Stimulated activated naive CD4-positive, alpha-beta T cell treated with Interleukin-2 at 50 U/mL for 16 hours (primary cell): ENCODE measurements at regions not wholly inside any gene's neighbourhood (a gene's known extent, or its start where the extent isn't known, plus 50 kb on each side); places are given as distances from the start of the nearest gene placed in this dataset.

ENCODE experiments used
- DNase-seq: peaks from one replicate; lab custom pipeline; 2025; lab: John Stamatoyannopoulos, UW

DNA sequence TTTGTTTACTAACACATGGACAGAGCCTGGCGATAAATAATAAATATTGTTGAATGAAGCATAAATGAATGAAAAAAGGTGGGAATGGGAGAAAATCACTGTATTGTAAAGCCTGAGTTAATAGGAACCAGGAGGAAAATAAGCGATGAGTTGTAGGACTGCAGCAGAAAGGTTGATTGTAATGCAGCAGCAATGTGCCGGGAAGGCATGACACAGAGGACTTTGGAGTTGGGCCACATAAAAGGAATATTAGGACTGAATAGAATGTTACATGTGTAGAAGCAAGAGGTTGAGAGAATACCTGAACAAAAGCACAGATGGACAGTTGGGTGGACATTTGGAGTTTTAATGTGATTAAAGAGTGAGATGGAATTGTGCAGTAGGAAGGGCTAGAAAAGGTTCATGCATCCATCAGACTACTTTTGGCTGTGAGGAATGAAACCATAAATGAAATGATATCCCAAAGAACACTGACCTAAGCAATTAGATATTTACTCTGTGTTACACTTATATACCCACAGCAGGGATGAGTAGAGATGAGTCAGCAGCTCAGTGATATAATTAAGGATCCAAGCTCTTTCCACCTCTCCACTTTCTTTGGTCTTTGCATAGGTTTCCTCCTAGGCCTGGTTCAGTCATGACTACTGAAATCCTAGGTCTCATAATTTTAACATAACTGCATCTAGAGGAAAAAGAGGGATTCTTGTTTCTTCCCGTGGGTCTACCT is 55.4 kb downstream of the CCER1 start:
- no peak for DNase-seq

DNA sequence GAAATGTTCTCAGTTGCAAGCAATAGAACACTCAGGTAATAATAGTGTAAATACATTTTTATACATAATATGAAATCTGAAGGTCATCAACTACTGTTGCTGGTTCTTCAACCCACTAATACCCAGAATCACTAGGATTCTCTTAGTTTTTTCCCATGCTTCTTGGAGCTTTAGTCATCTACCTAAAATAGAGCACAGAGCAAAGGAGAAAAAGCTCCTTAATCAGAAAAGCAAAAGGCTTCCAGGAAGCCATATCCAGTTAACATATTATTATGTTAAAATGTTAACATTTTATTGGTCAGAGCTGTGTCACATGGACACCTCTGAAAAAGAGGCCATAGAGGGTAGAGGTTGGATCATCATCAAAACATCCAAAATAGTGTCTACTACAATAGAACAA is 57.0 kb downstream of the CCER1 start:
- no peak for DNase-seq

DNA sequence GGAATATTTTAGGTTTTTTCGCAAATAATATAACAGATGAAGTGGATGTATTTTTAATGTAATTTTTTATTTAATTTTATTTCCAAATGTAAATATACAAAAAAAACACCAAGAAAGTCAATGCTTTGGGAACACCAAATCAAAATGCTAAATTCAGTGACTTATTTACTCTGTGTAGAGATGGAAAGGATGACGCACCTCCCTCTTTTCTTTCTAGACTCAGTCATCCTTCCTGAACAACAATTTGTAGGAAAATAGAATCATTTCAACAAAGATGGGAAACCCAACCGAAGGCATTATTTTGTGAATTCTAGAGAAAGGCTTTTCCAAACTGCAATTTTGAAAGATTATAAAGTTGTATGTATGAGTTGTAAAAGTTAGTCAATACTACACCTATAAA is 57.7 kb downstream of the CCER1 start:
- no peak for DNase-seq

DNA sequence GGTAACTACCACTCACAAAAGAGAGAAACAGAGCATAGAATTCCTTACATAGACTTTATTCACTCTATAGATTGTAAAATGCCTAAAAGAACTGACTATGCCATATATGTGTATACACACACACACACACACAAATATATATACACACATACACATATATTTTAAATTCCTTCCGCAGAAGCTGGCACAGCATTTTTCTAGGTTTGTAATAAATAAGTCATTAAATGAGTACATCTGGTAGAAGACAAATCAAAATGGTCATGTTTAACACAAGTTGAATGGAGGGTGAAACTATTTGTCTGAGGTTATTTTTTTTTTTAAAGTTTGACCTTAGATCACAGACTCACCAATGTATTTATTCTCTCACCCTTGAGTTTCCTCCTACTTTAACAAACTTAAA is 58.2 kb downstream of the CCER1 start:
- no peak for DNase-seq

DNA sequence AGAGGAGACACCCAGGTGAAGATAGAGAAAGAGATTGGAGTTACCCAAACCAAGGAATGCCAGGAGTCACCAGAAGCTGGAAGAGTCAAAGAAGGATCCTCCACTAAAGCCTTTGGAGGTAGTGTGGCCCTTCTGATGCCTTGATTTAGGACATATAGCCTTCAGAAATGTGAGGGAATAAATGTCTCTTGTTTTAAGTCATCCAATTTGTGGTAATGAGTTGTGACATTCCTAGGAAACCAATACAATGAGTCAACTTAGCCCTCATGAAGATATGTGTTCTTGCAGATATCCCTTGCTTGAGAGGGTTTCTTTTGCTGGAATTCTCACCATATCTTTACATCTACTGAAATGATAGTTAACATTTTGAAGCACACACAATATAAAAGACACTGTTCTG is 58.8 kb downstream of the CCER1 start:
- DNase-seq: no peak

DNA sequence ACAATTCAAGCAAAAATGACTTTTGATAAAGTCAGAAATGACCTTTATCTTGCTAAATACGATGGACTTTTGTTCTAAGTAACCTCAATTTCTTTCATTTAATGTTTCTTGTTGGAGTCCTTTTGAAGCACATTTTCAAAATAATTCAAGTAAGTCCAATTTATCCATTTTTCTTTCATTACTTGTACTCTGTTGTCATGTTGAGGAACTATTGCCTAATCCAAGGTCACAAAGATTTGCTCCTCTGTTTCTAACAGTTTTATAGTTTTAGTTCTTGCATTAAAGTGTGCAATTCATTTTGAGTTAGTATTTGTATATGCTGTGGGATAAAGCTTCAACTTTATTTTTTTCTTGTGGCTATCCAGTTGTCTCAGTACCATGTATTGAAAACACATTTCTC is 66.7 kb downstream of the CCER1 start:
- no peak for DNase-seq

DNA sequence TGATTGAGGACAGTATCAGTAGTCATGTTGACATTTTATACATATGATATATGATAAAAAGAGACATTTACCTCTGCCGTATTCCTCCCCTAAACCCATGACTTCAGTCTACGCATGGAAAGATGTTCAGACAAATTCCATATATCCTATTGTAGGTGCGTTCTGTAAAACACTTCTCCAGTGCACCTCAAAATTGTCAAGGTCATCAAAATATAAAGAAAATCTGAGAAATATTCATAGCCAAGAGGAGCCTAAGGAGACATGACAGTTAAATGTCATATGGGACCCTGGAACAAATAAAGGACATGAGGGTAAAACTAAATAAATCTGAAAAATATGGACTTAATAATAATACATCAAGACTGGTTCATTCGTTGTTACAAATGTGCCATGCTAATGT is 71.5 kb downstream of the CCER1 start:
- DNase-seq: no peak

DNA sequence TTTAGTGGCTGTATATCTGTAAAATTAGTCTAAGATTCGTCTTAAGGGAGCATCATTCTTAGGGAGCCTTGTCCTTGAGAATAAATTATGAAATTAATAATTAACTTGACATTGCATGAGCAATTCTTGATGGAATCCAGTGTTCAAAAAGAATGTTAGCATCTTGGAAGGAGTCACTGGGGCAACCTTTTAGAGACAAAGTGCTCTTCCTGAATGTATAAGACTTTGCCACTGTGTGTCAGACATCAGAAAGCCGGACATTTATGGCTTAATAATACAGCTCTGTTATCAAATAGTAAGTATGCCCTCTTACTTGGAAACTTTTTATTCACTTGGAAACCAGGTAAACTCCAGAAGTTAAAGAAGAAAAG is 83.3 kb downstream of the CCER1 start:
- no peak for DNase-seq

DNA sequence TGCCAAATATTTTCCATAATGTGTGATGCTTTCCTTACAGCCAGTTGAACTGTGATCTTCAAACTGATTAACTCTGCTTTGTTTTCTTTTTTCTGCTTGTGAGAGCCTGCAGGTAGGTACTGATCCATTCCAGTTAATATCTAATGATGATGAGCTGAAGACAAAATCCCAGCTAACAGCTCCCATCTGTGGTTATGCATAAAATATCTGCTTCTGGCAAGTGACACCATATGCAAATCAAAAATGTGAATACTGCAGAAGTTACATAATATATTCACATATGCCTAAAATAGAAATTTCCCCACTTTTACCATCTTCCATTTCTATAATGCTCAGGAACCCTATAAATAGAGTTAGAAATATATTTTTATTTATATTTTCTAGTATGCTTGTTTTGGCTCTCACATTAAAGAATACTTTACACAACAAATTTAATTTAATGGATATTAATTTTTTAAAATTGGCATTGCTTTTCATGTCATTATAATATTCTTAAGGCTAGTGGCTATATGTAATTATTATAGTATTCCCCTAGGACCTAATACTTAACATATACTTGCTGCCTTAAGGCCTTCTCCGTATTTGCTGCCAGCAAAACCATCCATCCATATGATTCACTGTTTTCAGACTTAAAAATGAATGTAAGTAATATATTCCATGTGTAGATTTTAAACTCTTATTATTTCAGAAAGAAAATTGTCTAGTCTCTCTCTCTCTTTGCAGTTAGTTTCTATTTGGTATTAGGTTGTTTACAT is 83.8 kb downstream of the CCER1 start:
- no peak for DNase-seq

DNA sequence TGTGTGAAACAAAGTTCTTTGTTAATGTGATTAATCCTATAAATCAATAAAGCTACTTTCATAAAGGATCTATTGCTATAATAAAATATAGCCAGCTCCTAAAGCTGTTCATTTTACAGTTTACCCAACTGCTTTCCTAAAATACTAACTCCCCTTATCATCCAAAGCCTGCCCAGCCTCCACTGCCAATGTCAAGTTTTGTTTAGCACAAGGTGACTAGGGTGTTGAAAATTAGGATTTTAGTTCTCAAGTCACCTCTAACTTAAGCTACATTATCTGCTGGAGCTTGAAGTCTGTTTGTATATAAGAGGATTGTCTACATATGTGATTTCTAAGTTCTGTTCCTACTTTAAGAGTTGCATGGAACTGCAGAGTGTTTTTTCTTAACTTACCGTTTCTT is 86.3 kb downstream of the CCER1 start:
- no peak for DNase-seq

DNA sequence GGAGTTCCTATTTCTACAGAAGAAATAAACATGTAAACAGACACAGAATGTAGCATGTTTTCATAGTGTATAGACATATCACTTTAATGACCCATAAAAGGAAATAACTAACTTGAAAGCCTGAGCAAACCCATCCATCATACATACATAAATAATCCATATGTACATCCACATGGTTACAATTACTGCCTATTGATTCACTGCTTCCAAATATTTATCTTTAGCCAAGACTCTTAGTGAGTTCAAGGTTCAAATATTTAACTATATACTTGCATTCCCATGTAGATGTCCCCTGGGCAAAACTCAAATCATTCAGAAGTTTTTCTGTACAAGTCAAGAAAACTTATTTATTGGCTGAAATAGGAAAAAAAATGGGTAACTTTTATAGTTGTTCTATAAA is 95.4 kb downstream of the CCER1 start:
- DNase-seq: no peak

DNA sequence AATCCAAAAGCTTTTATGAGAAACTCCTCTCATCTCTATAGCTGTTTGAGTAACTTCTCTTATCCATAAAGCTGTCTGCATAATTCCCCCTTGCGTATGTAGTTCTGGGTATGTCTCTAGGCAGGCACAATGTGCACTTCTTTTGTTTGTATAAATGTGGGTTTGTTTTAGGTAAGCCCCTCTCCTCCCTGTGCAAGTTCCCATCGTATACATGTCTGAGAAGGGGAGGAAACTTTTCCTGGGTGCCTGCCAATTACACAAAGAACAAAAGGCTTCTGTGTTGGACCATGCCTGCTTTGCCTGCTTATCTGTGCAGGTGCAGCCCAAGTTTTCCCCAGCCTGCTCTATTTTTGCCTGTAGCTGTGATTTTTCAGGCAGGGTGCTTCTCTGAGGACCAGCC is 96.7 kb downstream of the CCER1 start:
- no peak for DNase-seq

DNA sequence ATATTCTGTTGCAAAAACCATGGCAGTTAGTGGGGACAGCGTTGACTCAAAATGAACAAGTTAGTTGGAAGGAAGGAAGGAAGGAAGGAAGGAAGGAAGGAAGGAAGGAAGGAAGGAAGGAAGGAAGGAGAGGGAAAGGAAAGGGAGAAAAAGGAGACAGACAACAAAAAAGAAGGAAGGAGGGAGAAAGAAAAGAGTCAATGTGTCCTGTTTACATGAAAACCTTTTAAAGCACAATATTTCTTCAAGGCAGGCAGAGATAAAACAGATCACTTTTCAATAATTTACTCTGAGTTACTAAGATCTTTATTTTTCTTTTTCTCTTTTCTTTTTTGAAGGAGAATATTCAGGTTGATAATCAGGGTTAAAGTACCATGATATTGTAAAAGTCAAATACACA is 99.4 kb downstream of the CCER1 start:
- no peak for DNase-seq

DNA sequence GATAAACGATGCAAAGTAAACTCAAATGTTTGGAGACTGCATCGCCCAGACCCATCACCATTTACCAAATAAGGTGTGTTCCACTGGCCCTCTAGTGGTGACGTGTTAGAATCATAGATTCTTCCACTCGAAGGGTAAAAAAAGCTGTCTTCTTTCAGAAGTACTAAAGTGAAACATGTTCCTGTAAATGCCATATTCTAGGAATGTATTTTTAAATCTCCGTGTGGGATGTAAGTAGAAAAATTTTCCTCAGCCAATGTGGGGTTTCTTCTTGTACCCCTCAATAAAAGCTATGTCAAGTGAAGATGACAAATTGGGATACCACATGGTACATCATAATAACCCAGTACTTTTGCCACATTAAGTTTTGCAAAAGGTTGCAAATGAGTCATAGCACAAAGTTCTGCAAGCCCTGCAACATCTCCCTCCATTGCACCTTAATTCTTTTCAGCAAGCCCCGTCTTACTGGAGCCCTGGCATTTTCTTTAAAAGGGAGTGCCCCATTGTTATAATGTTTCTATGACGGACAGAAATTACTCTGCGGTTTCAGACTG is 100.8 kb downstream of the CCER1 start:
- no peak for DNase-seq

DNA sequence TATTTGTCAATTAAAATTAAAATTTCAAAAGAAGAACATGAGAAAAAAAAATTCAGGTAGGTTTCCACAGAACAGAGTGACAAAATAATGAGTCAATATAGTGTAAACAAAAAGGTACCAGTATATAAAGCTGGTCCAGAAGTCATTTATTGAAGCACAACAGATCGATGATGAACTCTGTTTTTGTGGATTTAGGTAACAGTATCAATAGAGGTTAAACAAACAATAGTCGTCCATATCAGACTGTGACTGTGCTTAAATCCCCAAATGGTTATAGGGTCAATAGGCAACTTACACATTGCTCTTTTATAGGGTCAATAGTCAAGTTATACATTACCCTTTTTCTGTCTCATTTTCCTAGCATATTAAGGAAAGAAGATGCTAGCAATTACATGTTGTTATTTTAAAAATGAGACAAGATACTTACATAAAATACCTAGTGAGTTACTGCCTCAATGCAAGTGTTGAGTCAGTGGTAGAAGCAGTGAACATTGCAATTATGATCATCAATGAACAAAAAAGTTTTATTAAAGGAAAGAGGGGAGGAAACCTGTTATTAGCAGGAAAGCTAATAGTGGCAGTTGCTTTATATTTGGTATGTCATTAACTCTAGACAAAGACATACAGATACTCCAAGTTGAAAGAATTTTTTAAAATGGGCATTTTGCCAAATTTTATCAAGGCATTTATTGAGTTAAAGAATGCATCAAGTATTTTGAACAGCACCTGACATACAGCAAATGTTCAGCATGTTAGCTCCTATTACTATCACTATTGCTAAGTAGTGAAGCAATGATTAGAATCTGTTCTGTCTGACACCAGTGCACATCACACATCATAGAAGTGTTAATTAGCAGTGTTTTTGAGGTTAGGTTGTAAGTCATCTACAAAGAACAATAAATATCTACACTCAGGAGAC is 102.9 kb downstream of the CCER1 start:
- no peak for DNase-seq

DNA sequence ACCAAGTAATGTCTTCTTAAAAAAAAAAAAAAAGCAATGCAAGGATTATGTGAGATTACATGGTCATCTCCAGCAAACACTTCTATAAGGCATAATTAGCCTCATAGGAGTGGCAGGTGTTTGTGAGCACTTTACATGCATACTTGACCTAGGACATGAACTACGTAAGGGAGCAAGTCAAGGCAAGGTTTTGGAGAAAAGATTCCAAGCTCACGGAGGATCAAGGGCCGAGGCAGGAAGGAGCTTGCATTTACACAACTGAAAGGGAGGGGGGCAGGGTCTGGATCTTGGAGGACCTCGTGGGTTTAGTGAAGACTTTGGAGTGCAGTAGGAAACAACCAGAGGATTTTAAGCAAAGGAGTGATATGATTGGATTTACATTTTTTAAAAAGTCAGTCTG is 112.5 kb downstream of the CCER1 start:
- DNase-seq: no peak

DNA sequence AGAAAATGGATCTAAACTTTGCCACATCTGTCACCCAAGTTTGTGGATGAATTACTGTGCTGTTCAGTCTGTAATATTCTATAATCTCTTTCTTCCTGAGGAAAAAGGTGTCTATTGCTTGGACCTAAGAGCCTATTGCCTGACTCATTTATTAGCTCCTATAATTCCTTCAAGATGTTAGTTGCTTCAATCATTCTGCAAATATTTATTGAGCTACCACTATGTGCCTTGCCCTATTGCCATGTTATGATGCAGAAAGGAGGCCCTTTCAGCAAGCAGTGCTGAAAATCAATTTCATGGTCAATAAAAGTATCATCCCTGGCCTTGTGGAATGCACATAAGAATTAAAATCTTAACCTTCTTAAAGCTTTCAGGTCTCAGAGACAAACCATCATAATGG is 113.6 kb downstream of the CCER1 start:
- DNase-seq: no peak

DNA sequence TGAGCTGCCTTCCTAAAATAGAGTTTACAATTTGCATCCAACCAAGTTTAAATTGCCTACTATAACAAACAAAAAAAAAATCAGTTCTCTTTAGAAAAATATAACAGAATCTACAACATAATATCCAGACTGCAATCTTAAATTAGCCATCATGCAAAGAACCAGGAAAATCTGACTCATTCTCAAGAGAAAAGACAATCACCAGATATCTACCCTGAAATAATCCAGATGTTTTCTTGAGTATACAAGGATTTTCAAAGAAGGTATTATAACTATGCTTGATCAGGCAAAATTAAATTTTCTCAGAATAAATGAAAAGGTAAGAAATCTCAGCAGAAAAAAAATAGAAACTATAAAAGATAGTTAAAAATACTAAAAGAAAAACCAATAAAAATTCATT is 115.6 kb downstream of the CCER1 start:
- no peak for DNase-seq

DNA sequence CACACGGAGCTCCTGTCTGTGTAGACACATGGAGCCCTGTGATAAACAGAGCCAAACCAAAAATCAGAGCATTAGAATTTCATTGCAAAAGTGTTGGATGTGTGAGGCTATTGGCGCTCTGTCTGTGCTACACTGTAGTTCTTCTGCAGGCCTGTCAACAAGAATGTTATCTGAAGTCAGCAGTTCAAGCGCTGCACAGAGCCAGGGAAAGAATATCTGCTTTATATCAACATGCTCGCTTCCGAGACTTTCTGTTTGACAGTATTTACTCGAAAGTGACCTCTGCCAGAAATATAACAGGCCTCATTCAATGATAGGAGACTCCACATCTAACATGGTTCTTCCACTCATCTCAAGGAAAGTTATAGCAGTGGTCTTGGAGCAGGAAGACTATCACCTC is 118.3 kb downstream of the CCER1 start:
- no peak for DNase-seq

DNA sequence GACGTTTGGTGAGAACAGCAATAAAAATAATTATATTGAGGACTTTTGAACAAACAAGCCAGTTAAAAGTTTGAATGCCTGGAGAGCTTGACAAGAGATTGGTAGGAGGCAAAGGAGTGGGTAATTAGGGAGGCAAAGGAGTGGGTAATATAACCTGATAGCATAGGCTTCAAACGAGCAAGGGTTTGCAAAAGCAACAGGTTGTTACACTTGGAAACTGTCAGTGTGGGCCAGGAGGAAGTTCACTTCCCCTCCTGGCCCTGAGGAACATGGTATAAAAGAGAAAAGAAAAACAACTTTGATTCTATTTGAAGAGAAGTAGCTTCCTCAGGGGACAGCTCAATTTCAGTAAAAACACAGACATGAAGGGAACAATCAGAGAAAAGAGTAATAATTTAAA is 121.7 kb downstream of the CCER1 start:
- no peak for DNase-seq

DNA sequence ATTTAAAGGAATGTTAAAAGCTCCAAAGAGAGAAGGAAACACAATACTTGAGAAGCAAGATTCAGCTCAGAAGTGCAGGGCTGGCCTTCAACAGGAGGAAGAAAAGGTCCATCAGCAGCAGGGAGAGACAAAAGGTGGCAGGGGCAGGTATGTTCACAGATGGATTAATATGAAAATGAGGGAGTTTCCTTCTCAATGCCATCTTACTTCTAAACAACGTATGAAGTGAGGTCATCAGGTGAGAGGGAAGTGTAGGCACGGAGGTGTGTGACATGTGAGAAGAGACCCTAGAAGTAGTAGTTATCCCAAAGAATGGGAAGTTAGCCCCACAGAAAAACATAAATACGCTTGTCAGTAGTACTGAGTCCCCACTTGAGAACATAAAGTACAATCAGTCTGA is 122.5 kb downstream of the CCER1 start:
- no peak for DNase-seq

DNA sequence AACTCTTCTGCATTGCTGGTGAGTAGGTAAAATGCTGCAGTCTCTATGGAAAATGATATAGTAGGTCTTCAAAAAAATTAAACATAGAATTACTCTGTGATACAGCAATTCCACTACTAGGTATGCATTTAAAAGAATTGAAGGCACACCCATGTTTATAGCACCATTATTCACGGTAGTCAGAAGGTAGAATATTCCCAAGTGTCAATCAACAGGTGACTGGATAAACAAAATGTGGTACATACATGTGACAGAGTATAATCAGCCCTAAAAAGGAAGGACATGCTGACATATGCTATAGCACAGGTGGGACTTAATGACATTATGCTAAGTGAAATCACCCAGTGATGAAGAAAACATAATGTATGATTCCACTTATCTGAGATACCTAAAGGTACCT is 123.3 kb downstream of the CCER1 start:
- DNase-seq: no peak

DNA sequence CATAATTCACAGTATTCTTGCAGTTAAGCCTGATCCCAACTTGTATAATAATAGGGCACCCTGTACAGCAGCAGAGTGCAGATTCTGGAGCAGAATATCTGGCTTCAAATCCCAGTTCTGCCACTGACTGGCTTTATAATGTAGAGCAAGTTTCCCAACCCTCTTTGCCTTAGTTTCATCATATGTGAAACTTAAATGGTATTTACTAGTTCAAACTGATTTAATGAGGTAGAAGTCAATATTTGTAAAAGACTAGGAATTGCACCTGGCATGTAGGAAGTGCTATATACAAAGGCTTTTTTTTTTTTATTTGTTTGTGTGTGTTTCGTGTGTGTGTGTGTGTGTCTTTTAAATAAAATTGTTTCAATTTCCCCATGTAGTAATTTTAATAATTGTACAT is 125.9 kb downstream of the CCER1 start:
- DNase-seq: no peak
